K562 (cell line): ENCODE measurements at regions not wholly inside any gene's neighbourhood (a gene's known extent, or its start where the extent isn't known, plus 50 kb on each side); places are given as distances from the start of the nearest gene placed in this dataset.

Experiments used
- ARID2 ChIP-seq: fragments of 450-650 bp; IDR thresholded peaks from 2 replicates; pipeline ENCODE4 v1.6.1; 2017; ENCODE audit warnings: antibody characterized with exemption, mild to moderate bottlenecking
- ATF1 ChIP-seq, 2 experiments: fragments of 450-650 bp in 1 of 2; IDR thresholded peaks; 2 replicates each; pipeline ENCODE4 v1.6.1; 2016; ENCODE audit warnings: missing compliant biosample characterization in 1 of 2, missing genetic modification characterization in 1 of 2
- CBX3 ChIP-seq, 2 experiments: IDR thresholded peaks; 1 replicate in 1 of 2; 2 replicates in 1 of 2; pipeline ENCODE4 v1.6.1; 2012; ENCODE audit warnings: inconsistent platforms in 2 of 2, low read length in 2 of 2, borderline replicate concordance in 1 of 2, control low read depth in 1 of 2
- CHCHD3 ChIP-seq: fragments of 250-450 bp; sonication (Bioruptor Pico); IDR thresholded peaks from 2 replicates; pipeline ENCODE4 v2.1.2; 2022; ENCODE audit warnings: mild to moderate bottlenecking
- CSDE1 ChIP-seq, 2 experiments: fragments of 450-650 bp; IDR thresholded peaks; 2 replicates each; pipeline ENCODE4 v1.6.1; 2016; ENCODE audit warnings: mild to moderate bottlenecking in 1 of 2
- DMBX1 ChIP-seq: fragments of 250-450 bp; sonication (Bioruptor Pico); IDR thresholded peaks from 2 replicates; pipeline ENCODE4 v1.8.0; 2022; ENCODE audit warnings: inconsistent platforms, mild to moderate bottlenecking, moderate library complexity, borderline replicate concordance
- ERF ChIP-seq: fragments of 450-650 bp; formaldehyde crosslinking; IDR thresholded peaks from 2 replicates; pipeline ENCODE4 v1.4.0; 2020; ENCODE audit warnings: mild to moderate bottlenecking, mixed read lengths
- MECOM ChIP-seq: fragments of 250-450 bp; sonication (Bioruptor Pico); IDR thresholded peaks from 2 replicates; pipeline ENCODE4 v1.8.0; 2022; ENCODE audit warnings: inconsistent platforms
- NBN ChIP-seq: fragments of 450-650 bp; IDR thresholded peaks from 2 replicates; pipeline ENCODE4 v1.6.1; 2016; ENCODE audit warnings: low read depth, mild to moderate bottlenecking
- POLR3A ChIP-seq: IDR thresholded peaks from 2 replicates; pipeline ENCODE4 v1.6.1; 2011; ENCODE audit warnings: borderline replicate concordance, mild to moderate bottlenecking, moderate library complexity; ENCODE audit not compliant: insufficient read length, insufficient read depth; ENCODE audit errors: extremely low read depth
- RBM39 ChIP-seq: fragments of 200-400 bp; formaldehyde crosslinking; optimal IDR thresholded peaks from 2 replicates; pipeline ENCODE3; 2018; ENCODE audit warnings: low read depth, low read length
- XRCC3 ChIP-seq: fragments of 450-650 bp; IDR thresholded peaks from 2 replicates; pipeline ENCODE4 v1.6.1; 2017; ENCODE audit warnings: mild to moderate bottlenecking, moderate library complexity
- ZSCAN29 ChIP-seq: fragments of 450-650 bp; IDR thresholded peaks from 2 replicates; pipeline ENCODE4 v1.6.1; 2017
- TF ChIP-seq, protein P1 (sequence below): fragments of 200-800 bp; sonication (Bioruptor generic); IDR thresholded peaks from 2 replicates; pipeline ENCODE4 v1.6.1; 2017; ENCODE audit warnings: missing genetic modification characterization, missing compliant biosample characterization
- TF ChIP-seq, protein P2 (sequence below): IDR thresholded peaks from 2 replicates; pipeline ENCODE4 v1.6.1; 2011; ENCODE audit warnings: borderline replicate concordance, low read depth, mild to moderate bottlenecking, moderate library complexity, low read length; ENCODE audit not compliant: insufficient read depth, poor library complexity, severe bottlenecking
- TF ChIP-seq, protein P3 (sequence below): sonication (generic); formaldehyde crosslinking; IDR thresholded peaks from 2 replicates; pipeline ENCODE4 v1.8.1; 2023; ENCODE audit warnings: mild to moderate bottlenecking, missing genetic modification reagents
- TF ChIP-seq, protein P4 (sequence below), 2 experiments: fragments of 150-350 bp in 1 of 2; IDR thresholded peaks; 2 replicates each; pipeline ENCODE4 v1.6.1; 2012 to 2016; ENCODE audit warnings: low read depth in 2 of 2, low read length in 2 of 2, mild to moderate bottlenecking in 1 of 2, moderate library complexity in 1 of 2
- TF ChIP-seq, protein P5 (sequence below): fragments of 250-450 bp; sonication (Bioruptor Pico); IDR thresholded peaks from 2 replicates; pipeline ENCODE4 v1.6.1; 2021; ENCODE audit warnings: mild to moderate bottlenecking

DNA sequence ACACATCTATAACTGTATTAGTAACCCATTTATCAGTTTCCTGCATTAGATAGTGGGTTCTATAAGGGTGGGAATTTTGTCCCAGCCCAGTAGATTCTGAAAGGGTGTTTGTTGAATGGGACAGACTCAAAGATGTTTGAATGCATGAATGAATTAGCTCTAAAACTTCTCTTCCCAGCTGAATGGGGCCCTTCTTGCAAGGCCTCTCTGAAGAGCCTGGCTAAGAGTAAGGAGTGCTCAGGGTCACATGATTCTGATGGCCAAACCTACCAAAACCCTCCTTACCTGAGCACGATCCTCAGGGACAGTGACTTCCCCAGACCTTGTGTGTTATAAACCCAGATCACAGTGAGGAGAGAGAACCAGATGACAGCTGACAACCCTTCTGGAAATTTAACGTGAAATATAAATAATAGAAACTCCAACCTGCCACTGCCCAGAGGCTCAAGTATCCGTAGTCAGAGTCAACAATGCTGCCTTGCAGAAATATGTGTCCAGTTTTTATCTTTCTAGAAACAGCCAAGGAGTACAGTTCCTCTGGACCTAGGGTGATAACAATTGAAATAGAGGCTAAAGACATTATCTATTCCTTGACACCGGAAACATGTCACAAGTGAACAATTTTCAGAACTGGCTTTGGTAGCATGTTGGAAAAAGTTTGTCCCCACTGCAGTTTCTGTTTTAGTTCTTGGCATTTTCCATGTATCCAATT, 268.9 kb upstream of the MAF start (continued):
- TF ChIP-seq NBN (peak; percentile 74), ARID2 (no peak), CSDE1 (IDR thresholded peaks at IDR 0.05) (no peak), XRCC3 (no peak), ERF (CRISPR knock-in tag) (0 out of 2 replicates have a peak, but pooled peaks have one; percentile 14), POLR3A (no peak), CBX3 (IDR thresholded peaks at IDR 0.05; ENCODE audit: borderline replicate concordance in 1 of 2, low read length in 2 of 2) (peak in 1 of 2 experiments; percentile 82; a peak in 2 of 3 replicates), RBM39 (no peak), MECOM (CRISPR knock-in tag) (peak; percentile 42; the same call in 1 of the 2 replicates), ATF1 (CRISPR knock-in tag; IDR thresholded peaks at IDR 0.05) (no peak), ATF1 (tag; IDR thresholded peaks at IDR 0.05) (peak; percentile 86), CHCHD3 (CRISPR knock-in tag) (no peak), ZSCAN29 (no peak), DMBX1 (CRISPR knock-in tag) (peak; percentile 84)
- TF ChIP-seq, protein P1, sequence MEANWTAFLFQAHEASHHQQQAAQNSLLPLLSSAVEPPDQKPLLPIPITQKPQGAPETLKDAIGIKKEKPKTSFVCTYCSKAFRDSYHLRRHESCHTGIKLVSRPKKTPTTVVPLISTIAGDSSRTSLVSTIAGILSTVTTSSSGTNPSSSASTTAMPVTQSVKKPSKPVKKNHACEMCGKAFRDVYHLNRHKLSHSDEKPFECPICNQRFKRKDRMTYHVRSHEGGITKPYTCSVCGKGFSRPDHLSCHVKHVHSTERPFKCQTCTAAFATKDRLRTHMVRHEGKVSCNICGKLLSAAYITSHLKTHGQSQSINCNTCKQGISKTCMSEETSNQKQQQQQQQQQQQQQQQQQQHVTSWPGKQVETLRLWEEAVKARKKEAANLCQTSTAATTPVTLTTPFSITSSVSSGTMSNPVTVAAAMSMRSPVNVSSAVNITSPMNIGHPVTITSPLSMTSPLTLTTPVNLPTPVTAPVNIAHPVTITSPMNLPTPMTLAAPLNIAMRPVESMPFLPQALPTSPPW, result peak; percentile 57
- TF ChIP-seq, protein P2, sequence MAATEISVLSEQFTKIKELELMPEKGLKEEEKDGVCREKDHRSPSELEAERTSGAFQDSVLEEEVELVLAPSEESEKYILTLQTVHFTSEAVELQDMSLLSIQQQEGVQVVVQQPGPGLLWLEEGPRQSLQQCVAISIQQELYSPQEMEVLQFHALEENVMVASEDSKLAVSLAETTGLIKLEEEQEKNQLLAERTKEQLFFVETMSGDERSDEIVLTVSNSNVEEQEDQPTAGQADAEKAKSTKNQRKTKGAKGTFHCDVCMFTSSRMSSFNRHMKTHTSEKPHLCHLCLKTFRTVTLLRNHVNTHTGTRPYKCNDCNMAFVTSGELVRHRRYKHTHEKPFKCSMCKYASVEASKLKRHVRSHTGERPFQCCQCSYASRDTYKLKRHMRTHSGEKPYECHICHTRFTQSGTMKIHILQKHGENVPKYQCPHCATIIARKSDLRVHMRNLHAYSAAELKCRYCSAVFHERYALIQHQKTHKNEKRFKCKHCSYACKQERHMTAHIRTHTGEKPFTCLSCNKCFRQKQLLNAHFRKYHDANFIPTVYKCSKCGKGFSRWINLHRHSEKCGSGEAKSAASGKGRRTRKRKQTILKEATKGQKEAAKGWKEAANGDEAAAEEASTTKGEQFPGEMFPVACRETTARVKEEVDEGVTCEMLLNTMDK, result no peak
- TF ChIP-seq, protein P3, sequence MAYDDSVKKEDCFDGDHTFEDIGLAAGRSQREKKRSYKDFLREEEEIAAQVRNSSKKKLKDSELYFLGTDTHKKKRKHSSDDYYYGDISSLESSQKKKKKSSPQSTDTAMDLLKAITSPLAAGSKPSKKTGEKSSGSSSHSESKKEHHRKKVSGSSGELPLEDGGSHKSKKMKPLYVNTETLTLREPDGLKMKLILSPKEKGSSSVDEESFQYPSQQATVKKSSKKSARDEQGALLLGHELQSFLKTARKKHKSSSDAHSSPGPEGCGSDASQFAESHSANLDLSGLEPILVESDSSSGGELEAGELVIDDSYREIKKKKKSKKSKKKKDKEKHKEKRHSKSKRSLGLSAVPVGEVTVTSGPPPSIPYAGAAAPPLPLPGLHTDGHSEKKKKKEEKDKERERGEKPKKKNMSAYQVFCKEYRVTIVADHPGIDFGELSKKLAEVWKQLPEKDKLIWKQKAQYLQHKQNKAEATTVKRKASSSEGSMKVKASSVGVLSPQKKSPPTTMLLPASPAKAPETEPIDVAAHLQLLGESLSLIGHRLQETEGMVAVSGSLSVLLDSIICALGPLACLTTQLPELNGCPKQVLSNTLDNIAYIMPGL (CRISPR knock-in tag), result no peak
- TF ChIP-seq, protein P4, sequence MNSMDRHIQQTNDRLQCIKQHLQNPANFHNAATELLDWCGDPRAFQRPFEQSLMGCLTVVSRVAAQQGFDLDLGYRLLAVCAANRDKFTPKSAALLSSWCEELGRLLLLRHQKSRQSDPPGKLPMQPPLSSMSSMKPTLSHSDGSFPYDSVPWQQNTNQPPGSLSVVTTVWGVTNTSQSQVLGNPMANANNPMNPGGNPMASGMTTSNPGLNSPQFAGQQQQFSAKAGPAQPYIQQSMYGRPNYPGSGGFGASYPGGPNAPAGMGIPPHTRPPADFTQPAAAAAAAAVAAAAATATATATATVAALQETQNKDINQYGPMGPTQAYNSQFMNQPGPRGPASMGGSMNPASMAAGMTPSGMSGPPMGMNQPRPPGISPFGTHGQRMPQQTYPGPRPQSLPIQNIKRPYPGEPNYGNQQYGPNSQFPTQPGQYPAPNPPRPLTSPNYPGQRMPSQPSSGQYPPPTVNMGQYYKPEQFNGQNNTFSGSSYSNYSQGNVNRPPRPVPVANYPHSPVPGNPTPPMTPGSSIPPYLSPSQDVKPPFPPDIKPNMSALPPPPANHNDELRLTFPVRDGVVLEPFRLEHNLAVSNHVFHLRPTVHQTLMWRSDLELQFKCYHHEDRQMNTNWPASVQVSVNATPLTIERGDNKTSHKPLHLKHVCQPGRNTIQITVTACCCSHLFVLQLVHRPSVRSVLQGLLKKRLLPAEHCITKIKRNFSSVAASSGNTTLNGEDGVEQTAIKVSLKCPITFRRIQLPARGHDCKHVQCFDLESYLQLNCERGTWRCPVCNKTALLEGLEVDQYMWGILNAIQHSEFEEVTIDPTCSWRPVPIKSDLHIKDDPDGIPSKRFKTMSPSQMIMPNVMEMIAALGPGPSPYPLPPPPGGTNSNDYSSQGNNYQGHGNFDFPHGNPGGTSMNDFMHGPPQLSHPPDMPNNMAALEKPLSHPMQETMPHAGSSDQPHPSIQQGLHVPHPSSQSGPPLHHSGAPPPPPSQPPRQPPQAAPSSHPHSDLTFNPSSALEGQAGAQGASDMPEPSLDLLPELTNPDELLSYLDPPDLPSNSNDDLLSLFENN (IDR thresholded peaks at IDR 0.05; ENCODE audit: low read depth in 2 of 2, low read length in 2 of 2), result peak in 1 of 2 experiments; percentile 95; a peak in 2 of 4 replicates
- TF ChIP-seq, protein P5, sequence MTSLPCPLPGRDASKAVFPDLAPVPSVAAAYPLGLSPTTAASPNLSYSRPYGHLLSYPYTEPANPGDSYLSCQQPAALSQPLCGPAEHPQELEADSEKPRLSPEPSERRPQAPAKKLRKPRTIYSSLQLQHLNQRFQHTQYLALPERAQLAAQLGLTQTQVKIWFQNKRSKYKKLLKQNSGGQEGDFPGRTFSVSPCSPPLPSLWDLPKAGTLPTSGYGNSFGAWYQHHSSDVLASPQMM (CRISPR knock-in tag), result no peak
